ENCODE measurements at regions not wholly inside any gene's neighbourhood (a gene's known extent, or its start where the extent isn't known, plus 50 kb on each side); places are given as distances from the start of the nearest gene placed in this dataset.
"Not testable (repeated sequence)": the region's sequence is repeated elsewhere in the genome, so short reads cannot be mapped to it uniquely, and the experiment has no call there.

- Histone ChIP-seq H2AFZ (ENCODE audit: low read depth) (no peak overlapping the region), H3K4me1 (ENCODE audit: control insufficient read depth in 1 of 2, insufficient read depth in 2 of 2, low read depth in 1 of 2, low read length in 1 of 2) (no peaks in the 10 kb centered on the region), H4K20me1 (ENCODE audit: insufficient read depth) (no peaks in the 10 kb centered on the region), H3K9ac (no peak overlapping the region), H3K9me3 (no peaks in the 10 kb centered on the region), H3K9me2 (no peaks in the 10 kb centered on the region), H3K27me3 (ENCODE audit: insufficient read depth) (no peaks in the 10 kb centered on the region), H3K79me2 (ENCODE audit: insufficient read depth) (no peaks in the 10 kb centered on the region), H3K27ac (ENCODE audit: low read depth in 2 of 2, low read length in 1 of 2) (no peak overlapping the region), H3K4me3 (ENCODE audit: low read depth in 2 of 2, low read length in 1 of 2) (no peak overlapping the region), H3K4me2 (no peak overlapping the region), H3F3A (replicated peaks; ENCODE audit: insufficient read depth) (no peaks in the 10 kb centered on the region), H3K36me3 (replicated peaks in 1 of 2; ENCODE audit: control insufficient read depth in 1 of 2, insufficient read depth in 2 of 2, low read length in 1 of 2) (no peaks in the 10 kb centered on the region)
- ChIA-PET CTCF (no interaction called here), POLR2A (no interaction called here)
- 92% methylated on average over 36 of the region's 40 CpGs for WGBS (ENCODE audit: low lambda C conversion rate)
- TF ChIP-seq NRF1 (IDR thresholded peaks at IDR 0.05; ENCODE audit: low read depth, low read length), result no peak
- no peak for TF ChIP-seq PBX3 (IDR thresholded peaks at IDR 0.05)
- no peak for TF ChIP-seq JUND (IDR thresholded peaks at IDR 0.05)
- TF ChIP-seq, protein P1, sequence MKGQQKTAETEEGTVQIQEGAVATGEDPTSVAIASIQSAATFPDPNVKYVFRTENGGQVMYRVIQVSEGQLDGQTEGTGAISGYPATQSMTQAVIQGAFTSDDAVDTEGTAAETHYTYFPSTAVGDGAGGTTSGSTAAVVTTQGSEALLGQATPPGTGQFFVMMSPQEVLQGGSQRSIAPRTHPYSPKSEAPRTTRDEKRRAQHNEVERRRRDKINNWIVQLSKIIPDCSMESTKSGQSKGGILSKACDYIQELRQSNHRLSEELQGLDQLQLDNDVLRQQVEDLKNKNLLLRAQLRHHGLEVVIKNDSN (IDR thresholded peaks at IDR 0.05; ENCODE audit: borderline replicate concordance, low read depth), result no peak
- TF ChIP-seq MXI1 (IDR thresholded peaks at IDR 0.05; ENCODE audit: low read depth, low read length), result no peak
- no peak for TF ChIP-seq IRF3 (IDR thresholded peaks at IDR 0.05; ENCODE audit: low read depth, low read length)
- no peak for TF ChIP-seq MEF2A (IDR thresholded peaks at IDR 0.05; ENCODE audit: borderline replicate concordance, low read depth)
- no peak for TF ChIP-seq RCOR1 (IDR thresholded peaks at IDR 0.05; ENCODE audit: low read length)
- no peak for TF ChIP-seq FOXJ3 (CRISPR knock-in tag; IDR thresholded peaks at IDR 0.05)
- TF ChIP-seq TEAD4 (IDR thresholded peaks at IDR 0.05; ENCODE audit: borderline replicate concordance, insufficient read depth), result no peak
- no peak for TF ChIP-seq POLR2AphosphoS5 (IDR thresholded peaks at IDR 0.05; ENCODE audit: low read depth, low read length)
- TF ChIP-seq NFIC (IDR thresholded peaks at IDR 0.05; ENCODE audit: borderline replicate concordance), result no peak
- TF ChIP-seq FOSL2 (IDR thresholded peaks at IDR 0.05; ENCODE audit: borderline replicate concordance, low read depth), result no peak
- TF ChIP-seq RAD21 (IDR thresholded peaks at IDR 0.05; ENCODE audit: low read length), result no peak
- no peak for TF ChIP-seq TCF12 (IDR thresholded peaks at IDR 0.05)
- no peak for TF ChIP-seq RXRA (IDR thresholded peaks at IDR 0.05; ENCODE audit: borderline replicate concordance, low read depth)
- TF ChIP-seq CHD2 (IDR thresholded peaks at IDR 0.05; ENCODE audit: low read length, partially characterized antibody), result no peak
- no peak for DNase-seq
Measured at GRCh38 chr3:160100610-160101009, 112.0 kb downstream of the IL12A start.

- H3K4me1 ChIP-seq (ENCODE audit: control insufficient read depth in 1 of 2, insufficient read depth in 2 of 2, low read depth in 1 of 2, low read length in 1 of 2); CTCF ChIA-PET; H3K36me3 ChIP-seq (replicated peaks in 1 of 2; ENCODE audit: control insufficient read depth in 1 of 2, insufficient read depth in 2 of 2, low read length in 1 of 2); H3K9me3 ChIP-seq; DNase-seq; H3K9ac ChIP-seq; H3K79me2 ChIP-seq (ENCODE audit: insufficient read depth); H3K9me2 ChIP-seq; H3K4me3 ChIP-seq (ENCODE audit: low read depth in 2 of 2, low read length in 1 of 2); H2AFZ ChIP-seq (ENCODE audit: low read depth); H3K27me3 ChIP-seq (ENCODE audit: insufficient read depth); POLR2A ChIA-PET; H3K27ac ChIP-seq (ENCODE audit: low read depth in 2 of 2, low read length in 1 of 2); H3F3A ChIP-seq (replicated peaks; ENCODE audit: insufficient read depth); H3K4me2 ChIP-seq; H4K20me1 ChIP-seq (ENCODE audit: insufficient read depth): not testable (repeated sequence)
- 52% methylated on average over 7 of the region's 7 CpGs for WGBS (ENCODE audit: low lambda C conversion rate)
Measured at GRCh38 chr3:160102001-160102400, 113.4 kb downstream of the IL12A start.

Data from SK-N-SH (cell line).